ENCODE measurements at regions not wholly inside any gene's neighbourhood (a gene's known extent, or its start where the extent isn't known, plus 50 kb on each side); places are given as distances from the start of the nearest gene placed in this dataset.
"Not testable (repeated sequence)": the region's sequence is repeated elsewhere in the genome, so short reads cannot be mapped to it uniquely, and the experiment has no call there.

GRCh38 chr16:21526923-21527807, 72.2 kb upstream of the METTL9 start:
- Histone ChIP-seq H3K27me3 (ENCODE audit: low read length) (no peaks in the 10 kb centered on the region; the same call in 1 of the 2 replicates), H3K27ac (ENCODE audit: low read length) (no peak overlapping the region), H2AFZ (ENCODE audit: low read length) (no peak overlapping the region), H3K9ac (ENCODE audit: low read length) (no peak overlapping the region), H3K4me2 (ENCODE audit: low read depth, low read length, poor library complexity, severe bottlenecking) (no peak overlapping the region), H3K4me1 (ENCODE audit: low read length) (no peaks in the 10 kb centered on the region), H3K36me3 (ENCODE audit: insufficient read depth, low read length) (no peaks in the 10 kb centered on the region), H3K9me3 (ENCODE audit: low read length) (no peaks in the 10 kb centered on the region; the same call in 1 of the 2 replicates), H3K4me3 (ENCODE audit: low read length) (no peak overlapping the region), H3K9me2 (replicated peaks; ENCODE audit: insufficient read depth, low read length) (no peaks in the 10 kb centered on the region), H4K20me1 (ENCODE audit: insufficient read depth, low read depth, low read length) (no peaks in the 10 kb centered on the region; the same call in 1 of the 2 replicates), H3K79me2 (ENCODE audit: low read length) (no peaks in the 10 kb centered on the region)
- no peak for DNase-seq

DNA sequence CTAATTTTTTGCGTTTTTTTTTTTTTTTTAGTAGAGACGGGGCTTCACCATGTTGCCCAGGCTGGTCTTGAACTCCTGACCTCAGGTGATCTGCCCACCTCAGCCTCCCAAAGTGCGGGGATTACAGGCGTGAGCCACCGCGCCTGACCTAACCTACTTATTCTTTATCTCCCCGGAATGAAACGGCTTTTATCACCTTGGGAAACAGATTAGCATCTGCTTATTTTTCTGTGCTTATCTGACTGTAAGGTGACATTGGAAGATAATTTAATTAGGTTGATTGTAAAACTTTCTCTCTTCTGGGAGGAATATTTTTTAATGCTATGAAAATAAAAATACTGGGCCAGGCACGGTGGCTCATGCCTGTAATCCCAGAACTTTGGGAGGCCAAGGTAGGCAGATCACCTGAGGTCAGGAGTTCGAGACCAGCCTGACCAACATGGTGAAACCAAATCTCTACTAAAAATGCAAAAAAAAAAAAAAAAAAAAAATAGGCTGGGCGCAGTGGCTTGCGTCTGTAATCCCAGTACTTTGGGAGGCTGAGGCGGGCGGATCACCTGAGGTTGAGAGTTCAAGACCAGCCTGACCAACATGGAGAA, 70.2 kb upstream of the METTL9 start:
- not testable (repeated sequence) for H3K27me3 ChIP-seq (ENCODE audit: low read length); H4K20me1 ChIP-seq (ENCODE audit: insufficient read depth, low read depth, low read length); H2AFZ ChIP-seq (ENCODE audit: low read length); H3K9me2 ChIP-seq (replicated peaks; ENCODE audit: insufficient read depth, low read length); H3K9me3 ChIP-seq (ENCODE audit: low read length); H3K79me2 ChIP-seq (ENCODE audit: low read length); H3K27ac ChIP-seq (ENCODE audit: low read length); H3K4me2 ChIP-seq (ENCODE audit: low read depth, low read length, poor library complexity, severe bottlenecking); H3K36me3 ChIP-seq (ENCODE audit: insufficient read depth, low read length); H3K9ac ChIP-seq (ENCODE audit: low read length); H3K4me1 ChIP-seq (ENCODE audit: low read length); H3K4me3 ChIP-seq (ENCODE audit: low read length); DNase-seq

DNA sequence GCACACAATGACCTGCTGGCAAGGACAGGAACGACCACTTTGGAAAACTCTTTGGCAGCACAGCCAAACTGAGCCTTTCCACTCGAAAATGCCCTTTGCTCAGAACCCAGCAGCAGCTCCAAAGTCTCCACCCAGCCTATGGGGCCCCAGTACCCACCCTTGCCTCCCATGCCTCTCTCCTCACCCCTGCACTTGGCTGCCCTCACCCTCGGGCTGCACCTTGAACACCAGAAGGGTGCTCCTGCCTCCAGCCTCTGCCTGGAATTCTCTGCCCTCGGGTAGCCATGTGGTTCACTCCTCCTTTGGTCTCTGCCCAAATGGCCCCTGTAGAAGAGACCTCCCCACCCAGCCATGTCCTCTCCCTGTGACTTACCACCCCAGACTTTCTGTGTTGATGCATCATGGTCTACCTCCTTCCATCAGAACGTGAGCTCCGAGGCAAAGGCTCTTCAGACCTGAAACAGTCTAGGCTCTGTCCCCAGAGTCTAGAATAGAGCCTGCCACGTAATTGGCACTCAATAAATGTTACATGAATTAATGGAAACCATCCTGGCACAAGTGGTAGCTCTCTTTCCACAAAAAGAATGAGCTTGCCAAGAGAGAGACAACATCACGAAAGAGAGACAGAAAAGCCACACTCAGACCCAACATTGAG, 68.5 kb upstream of the METTL9 start:
- not testable (repeated sequence) for H3K9ac ChIP-seq (ENCODE audit: low read length); H3K36me3 ChIP-seq (ENCODE audit: insufficient read depth, low read length); H3K27ac ChIP-seq (ENCODE audit: low read length); H3K9me2 ChIP-seq (replicated peaks; ENCODE audit: insufficient read depth, low read length); H2AFZ ChIP-seq (ENCODE audit: low read length); H4K20me1 ChIP-seq (ENCODE audit: insufficient read depth, low read depth, low read length); H3K4me2 ChIP-seq (ENCODE audit: low read depth, low read length, poor library complexity, severe bottlenecking); H3K4me1 ChIP-seq (ENCODE audit: low read length); H3K9me3 ChIP-seq (ENCODE audit: low read length); DNase-seq; H3K4me3 ChIP-seq (ENCODE audit: low read length); H3K79me2 ChIP-seq (ENCODE audit: low read length); H3K27me3 ChIP-seq (ENCODE audit: low read length)

DNA sequence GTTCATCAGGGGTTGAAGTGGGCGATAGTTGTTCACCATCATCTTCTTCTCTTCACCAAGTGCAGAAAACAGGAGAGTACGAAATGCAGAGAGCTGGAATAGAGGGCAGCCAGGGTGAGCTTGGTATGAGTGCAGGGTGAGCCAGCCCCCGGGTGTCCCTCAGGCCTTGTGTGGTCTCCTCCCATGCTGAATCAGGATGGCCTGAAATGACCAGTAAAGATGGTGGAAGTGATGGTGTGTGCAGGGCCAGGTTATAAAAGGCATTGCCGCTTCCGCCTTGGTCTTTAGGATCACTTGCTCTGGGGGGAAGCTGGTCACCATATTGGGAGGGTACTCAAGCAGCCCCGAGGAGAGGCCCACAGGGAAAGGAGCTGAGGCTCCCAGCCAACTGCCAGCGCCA, 66.4 kb upstream of the METTL9 start:
- H3K4me3 ChIP-seq (ENCODE audit: low read length); H3K27me3 ChIP-seq (ENCODE audit: low read length); H3K79me2 ChIP-seq (ENCODE audit: low read length); H2AFZ ChIP-seq (ENCODE audit: low read length); H3K9ac ChIP-seq (ENCODE audit: low read length); H3K27ac ChIP-seq (ENCODE audit: low read length); H3K4me1 ChIP-seq (ENCODE audit: low read length); DNase-seq; H4K20me1 ChIP-seq (ENCODE audit: insufficient read depth, low read depth, low read length); H3K36me3 ChIP-seq (ENCODE audit: insufficient read depth, low read length); H3K9me2 ChIP-seq (replicated peaks; ENCODE audit: insufficient read depth, low read length); H3K4me2 ChIP-seq (ENCODE audit: low read depth, low read length, poor library complexity, severe bottlenecking); H3K9me3 ChIP-seq (ENCODE audit: low read length): not testable (repeated sequence)

DNA sequence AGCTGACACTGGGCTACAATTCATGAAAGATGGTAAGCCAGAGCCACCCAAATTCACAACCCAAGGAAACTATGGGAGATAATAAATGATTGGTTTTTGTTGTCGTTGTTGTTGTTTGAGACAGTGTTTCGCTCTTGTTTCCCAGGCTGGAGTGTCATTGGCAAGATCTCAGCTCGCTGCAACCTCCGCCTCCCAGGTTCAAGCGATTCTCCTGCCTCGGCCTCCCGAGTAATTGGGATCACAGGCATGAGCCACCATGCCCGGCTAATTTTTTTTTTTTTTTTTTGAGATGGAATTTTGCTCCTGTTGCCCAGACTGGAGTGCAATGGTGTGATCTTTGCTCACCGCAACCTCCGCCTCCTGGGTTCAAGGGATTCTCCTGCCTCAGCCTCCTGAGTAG, 65.9 kb upstream of the METTL9 start:
- H3K4me3 ChIP-seq (ENCODE audit: low read length); H3K36me3 ChIP-seq (ENCODE audit: insufficient read depth, low read length); H3K27me3 ChIP-seq (ENCODE audit: low read length); H3K4me2 ChIP-seq (ENCODE audit: low read depth, low read length, poor library complexity, severe bottlenecking); H3K9ac ChIP-seq (ENCODE audit: low read length); H2AFZ ChIP-seq (ENCODE audit: low read length); H3K27ac ChIP-seq (ENCODE audit: low read length); H3K79me2 ChIP-seq (ENCODE audit: low read length); H4K20me1 ChIP-seq (ENCODE audit: insufficient read depth, low read depth, low read length); H3K9me2 ChIP-seq (replicated peaks; ENCODE audit: insufficient read depth, low read length); DNase-seq; H3K4me1 ChIP-seq (ENCODE audit: low read length); H3K9me3 ChIP-seq (ENCODE audit: low read length): not testable (repeated sequence)

- not testable (repeated sequence) for H4K20me1 ChIP-seq (ENCODE audit: insufficient read depth, low read depth, low read length); H3K4me3 ChIP-seq (ENCODE audit: low read length); H3K36me3 ChIP-seq (ENCODE audit: insufficient read depth, low read length); H3K4me2 ChIP-seq (ENCODE audit: low read depth, low read length, poor library complexity, severe bottlenecking); H3K9ac ChIP-seq (ENCODE audit: low read length); H3K4me1 ChIP-seq (ENCODE audit: low read length); H3K9me3 ChIP-seq (ENCODE audit: low read length); H2AFZ ChIP-seq (ENCODE audit: low read length); H3K9me2 ChIP-seq (replicated peaks; ENCODE audit: insufficient read depth, low read length); H3K27me3 ChIP-seq (ENCODE audit: low read length); H3K27ac ChIP-seq (ENCODE audit: low read length); H3K79me2 ChIP-seq (ENCODE audit: low read length)
- peak; percentile 82 for DNase-seq
Measured at GRCh38 chr16:21534561-21534960, 64.8 kb upstream of the METTL9 start.

- not testable (repeated sequence) for H3K9me2 ChIP-seq (replicated peaks; ENCODE audit: insufficient read depth, low read length); H3K27ac ChIP-seq (ENCODE audit: low read length); H3K27me3 ChIP-seq (ENCODE audit: low read length); H3K4me3 ChIP-seq (ENCODE audit: low read length); H3K4me2 ChIP-seq (ENCODE audit: low read depth, low read length, poor library complexity, severe bottlenecking); H4K20me1 ChIP-seq (ENCODE audit: insufficient read depth, low read depth, low read length); H3K4me1 ChIP-seq (ENCODE audit: low read length); H3K36me3 ChIP-seq (ENCODE audit: insufficient read depth, low read length); DNase-seq; H3K79me2 ChIP-seq (ENCODE audit: low read length); H3K9ac ChIP-seq (ENCODE audit: low read length); H2AFZ ChIP-seq (ENCODE audit: low read length); H3K9me3 ChIP-seq (ENCODE audit: low read length)
Measured at GRCh38 chr16:21535201-21535600, 64.2 kb upstream of the METTL9 start.

DNA sequence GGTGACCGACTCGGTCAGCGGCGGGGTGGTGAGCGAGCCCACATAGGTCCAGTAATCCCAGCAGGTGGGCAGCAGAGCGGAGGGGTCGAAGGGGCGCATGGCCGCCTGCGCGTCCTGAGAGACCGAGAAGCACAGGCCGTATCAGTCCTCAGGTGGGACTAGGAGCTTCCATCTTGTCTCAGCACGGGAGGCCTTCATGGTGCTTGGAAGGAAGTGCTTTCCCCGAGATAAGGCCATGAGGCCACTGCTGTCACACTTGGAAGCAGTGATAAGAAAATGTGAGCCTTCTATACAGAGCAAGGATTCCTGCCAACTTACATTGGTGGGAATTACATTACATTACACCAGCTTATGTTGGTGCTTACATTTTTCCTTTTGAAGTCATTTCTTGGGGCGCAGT, 62.6 kb upstream of the METTL9 start:
- not testable (repeated sequence) for H3K36me3 ChIP-seq (ENCODE audit: insufficient read depth, low read length); H2AFZ ChIP-seq (ENCODE audit: low read length); H3K27me3 ChIP-seq (ENCODE audit: low read length); H3K79me2 ChIP-seq (ENCODE audit: low read length); H3K4me2 ChIP-seq (ENCODE audit: low read depth, low read length, poor library complexity, severe bottlenecking); H3K27ac ChIP-seq (ENCODE audit: low read length); DNase-seq; H3K4me3 ChIP-seq (ENCODE audit: low read length); H3K4me1 ChIP-seq (ENCODE audit: low read length); H3K9ac ChIP-seq (ENCODE audit: low read length); H3K9me3 ChIP-seq (ENCODE audit: low read length); H3K9me2 ChIP-seq (replicated peaks; ENCODE audit: insufficient read depth, low read length); H4K20me1 ChIP-seq (ENCODE audit: insufficient read depth, low read depth, low read length)

All from Karpas-422 (cell line).